Epithelial cell of esophagus (primary cell): ENCODE measurements at regions not wholly inside any gene's neighbourhood (a gene's known extent, or its start where the extent isn't known, plus 50 kb on each side); places are given as distances from the start of the nearest gene placed in this dataset.

Experiments
- DNase-seq: peaks from one replicate; pipeline ENCODE4 v3.0.0; 2010; ENCODE audit warnings: low read depth
- H3K4me3 ChIP-seq: 2 replicates; pipeline ENCODE4 v1.5.1; 2011; ENCODE audit warnings: mild to moderate bottlenecking, low read length, control low read depth
- TF ChIP-seq, protein P1 (sequence below): IDR thresholded peaks from 2 replicates; pipeline ENCODE4 v1.5.1; 2011; ENCODE audit warnings: low read depth, mild to moderate bottlenecking, low read length, control low read depth, inconsistent platforms; ENCODE audit not compliant: insufficient read depth; ENCODE audit errors: missing control alignments

DNA sequence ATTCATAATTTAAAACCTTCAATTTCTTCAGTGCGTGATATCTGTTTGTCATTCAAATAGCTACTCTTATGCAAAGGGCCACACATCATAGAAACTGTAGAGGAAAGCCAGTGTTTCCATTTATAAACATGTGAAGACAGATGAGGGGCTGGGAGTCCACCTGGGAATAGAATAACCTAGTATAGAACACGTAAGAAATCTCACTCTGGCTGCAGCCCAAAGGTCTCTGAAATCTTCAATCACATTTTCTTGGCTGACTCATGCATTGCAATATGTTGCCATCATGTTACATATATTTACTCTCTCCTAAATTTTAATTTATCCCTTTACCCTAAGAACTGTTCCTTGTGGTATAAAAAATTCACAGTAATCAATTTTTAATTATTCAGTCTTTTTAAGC, 123.2 kb downstream of the ELOVL4 start:
- peak; percentile 56 for DNase-seq
- H3K4me3 ChIP-seq = no peak overlapping the region
- TF ChIP-seq, protein P1, sequence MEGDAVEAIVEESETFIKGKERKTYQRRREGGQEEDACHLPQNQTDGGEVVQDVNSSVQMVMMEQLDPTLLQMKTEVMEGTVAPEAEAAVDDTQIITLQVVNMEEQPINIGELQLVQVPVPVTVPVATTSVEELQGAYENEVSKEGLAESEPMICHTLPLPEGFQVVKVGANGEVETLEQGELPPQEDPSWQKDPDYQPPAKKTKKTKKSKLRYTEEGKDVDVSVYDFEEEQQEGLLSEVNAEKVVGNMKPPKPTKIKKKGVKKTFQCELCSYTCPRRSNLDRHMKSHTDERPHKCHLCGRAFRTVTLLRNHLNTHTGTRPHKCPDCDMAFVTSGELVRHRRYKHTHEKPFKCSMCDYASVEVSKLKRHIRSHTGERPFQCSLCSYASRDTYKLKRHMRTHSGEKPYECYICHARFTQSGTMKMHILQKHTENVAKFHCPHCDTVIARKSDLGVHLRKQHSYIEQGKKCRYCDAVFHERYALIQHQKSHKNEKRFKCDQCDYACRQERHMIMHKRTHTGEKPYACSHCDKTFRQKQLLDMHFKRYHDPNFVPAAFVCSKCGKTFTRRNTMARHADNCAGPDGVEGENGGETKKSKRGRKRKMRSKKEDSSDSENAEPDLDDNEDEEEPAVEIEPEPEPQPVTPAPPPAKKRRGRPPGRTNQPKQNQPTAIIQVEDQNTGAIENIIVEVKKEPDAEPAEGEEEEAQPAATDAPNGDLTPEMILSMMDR = no peak

DNA sequence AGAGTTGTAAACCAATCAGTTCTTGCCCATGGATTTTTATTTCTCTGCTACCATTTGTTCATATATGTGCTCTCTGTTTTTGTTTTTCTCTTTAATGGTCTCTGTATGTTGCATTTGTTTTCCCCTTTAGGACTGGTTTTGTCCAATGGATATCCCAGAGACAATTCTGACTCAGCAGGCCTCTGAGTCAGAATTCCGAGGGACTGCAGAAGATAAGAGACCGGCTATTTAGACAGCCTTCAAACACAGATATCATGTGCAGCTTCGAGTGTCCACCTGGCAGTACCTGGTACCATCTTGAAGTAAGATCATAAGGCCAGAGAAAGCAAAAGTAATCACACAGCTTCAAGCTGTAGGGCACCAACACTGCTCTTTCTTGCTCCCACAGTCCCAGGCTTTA, 125.5 kb downstream of the ELOVL4 start:
- no peak overlapping the region for H3K4me3 ChIP-seq
- DNase-seq = peak; percentile 56
- TF ChIP-seq, protein P1 = no peak

DNA sequence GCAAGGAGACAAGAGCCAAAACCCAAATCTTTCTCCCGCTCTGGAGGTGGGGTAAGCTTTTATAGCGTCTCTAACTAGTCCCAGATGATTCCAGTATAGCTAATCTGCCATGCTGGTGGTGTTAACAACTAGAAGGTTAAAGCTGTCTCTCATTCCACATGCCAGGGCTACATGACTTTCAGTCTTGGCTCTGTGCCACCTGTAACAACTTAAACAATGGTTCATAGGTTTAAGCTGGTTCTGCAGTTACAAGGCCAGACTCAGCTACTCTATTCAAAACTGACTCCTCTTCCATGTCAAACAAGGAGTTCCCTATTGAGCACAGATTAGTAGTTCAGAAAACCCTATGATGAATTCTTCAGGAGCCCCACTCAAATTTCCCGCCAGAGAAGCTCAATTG, 128.9 kb downstream of the ELOVL4 start:
- TF ChIP-seq, protein P1 = no peak
- peak; percentile 34 for DNase-seq
- H3K4me3 ChIP-seq = no peak overlapping the region

DNA sequence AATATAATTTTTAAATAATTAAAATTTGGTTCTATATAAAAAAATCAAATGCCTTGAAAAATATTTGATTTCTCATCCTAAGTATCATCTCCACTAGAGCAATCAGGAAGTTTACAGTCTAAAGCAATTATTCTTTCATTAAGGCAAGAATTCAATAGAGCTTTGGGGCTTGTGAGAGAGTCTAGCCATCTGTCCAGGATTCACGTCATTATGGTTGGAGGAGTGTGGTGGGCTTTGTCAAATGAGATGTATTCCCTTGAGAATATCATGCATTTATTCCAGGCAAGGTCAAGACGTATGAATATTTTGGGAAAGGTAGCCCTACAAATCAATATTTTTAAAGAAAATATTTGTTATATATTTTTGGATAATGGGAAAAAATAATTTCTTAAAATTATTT, 132.4 kb downstream of the ELOVL4 start:
- H3K4me3 ChIP-seq = no peak overlapping the region
- no peak for DNase-seq
- TF ChIP-seq, protein P1 = no peak

DNA sequence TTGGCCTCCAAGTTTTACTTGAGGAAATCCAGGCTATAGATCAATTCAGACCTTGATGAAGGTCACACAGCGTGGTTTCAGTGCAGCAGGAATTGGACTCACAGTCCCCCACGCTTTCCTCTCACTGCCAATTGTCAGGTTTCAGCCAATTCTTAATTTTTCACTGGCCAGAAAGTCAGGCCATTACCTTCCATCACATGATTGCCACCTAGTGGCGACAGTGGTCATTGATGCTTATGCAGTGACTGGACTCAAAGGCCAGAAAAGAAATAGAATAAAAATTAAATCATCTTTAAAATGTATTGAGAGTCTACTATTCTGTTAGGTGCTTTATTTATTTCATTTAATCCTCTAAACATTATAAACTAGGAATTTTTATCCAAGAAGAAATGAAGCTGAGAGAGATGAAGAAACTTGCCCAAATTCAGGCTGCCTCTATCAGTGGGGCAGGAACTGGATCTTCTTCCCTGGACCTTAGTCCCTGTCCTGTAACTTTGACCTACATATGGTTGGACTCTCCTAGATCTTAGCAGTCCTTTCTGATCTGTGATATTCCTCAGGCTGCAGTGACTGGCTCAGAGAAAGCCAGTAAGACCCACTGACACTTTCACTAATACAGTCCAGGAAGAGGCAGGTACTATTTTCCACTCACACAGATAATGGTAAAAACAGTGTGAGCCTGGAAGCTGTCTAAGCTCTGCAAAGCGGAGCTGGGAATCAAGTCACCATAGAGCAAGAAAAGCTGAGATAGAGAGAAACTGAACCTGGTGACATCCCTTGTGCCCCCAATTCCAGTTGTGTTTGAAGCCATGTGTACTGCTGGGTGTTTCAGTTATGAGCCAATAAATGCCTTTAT, 133.3 kb downstream of the ELOVL4 start:
- DNase-seq = peak; percentile 68
- TF ChIP-seq, protein P1 = peak; percentile 93
- no peak overlapping the region for H3K4me3 ChIP-seq

DNA sequence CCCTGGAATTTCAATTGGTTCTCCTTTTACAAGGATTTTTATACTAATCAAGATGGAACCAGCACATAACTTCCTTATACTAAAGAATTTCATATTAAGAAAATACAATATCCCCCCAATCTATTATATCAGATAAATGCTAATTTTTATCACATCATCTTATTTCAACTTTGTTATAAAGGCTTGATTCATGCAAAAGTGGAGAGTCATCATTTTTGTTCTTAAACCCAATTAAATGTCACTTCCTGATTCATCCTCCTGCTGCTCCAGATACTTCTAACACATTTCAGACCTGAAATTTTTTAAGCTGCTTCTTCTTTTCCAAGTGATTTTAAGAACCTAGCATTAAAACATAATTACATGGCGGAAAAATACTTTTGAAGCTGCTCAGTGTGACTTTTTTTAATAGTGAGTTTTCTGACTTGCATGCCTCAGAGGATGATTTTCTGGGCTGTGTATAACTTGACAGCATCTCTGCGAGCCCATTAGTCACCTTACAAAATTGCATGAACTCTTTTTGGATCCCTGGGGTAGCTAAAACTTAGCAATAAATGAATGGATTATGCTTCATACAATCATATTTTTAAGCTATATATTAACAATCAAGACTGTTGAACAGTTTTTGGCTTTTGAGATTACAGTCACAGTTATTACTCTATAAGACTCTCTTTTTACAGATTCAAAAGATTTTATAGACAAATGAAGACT, 134.1 kb downstream of the ELOVL4 start:
- H3K4me3 ChIP-seq = no peak overlapping the region
- DNase-seq = no peak
- TF ChIP-seq, protein P1 = no peak

DNA sequence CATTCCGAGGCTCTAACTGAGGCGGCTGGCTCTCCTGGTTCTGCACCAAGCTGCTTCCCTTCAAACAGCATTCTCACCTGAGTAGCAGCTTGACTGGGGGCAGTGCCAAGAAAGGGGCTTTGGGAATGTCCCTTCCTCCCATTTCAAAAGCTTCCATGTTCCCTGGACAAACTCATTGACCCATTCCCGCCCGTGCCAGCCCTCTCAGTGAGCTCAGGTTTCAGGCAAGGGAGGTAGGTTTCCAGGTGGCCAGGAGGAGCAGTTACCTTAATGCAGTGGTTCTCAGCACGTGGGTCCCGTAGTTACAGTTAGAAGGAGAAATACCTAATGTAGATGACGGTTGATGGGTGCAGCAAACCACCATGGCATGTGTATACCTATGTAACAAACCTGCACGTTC, 135.2 kb downstream of the ELOVL4 start:
- no peak for DNase-seq
- TF ChIP-seq, protein P1 = no peak
- no peak overlapping the region for H3K4me3 ChIP-seq
